Lung (tissue), 11 donors: ENCODE measurements at regions not wholly inside any gene's neighbourhood (a gene's known extent, or its start where the extent isn't known, plus 50 kb on each side); places are given as distances from the start of the nearest gene placed in this dataset.
A peak's percentile ranks its signal among the peaks of the same experiment; 100 is the strongest.

Source experiments
- ATAC-seq: fragments of 200-7000 bp; cut with Tn5 transposase; one replicate; pipeline ENCODE4 v1.9.1; 2020; ENCODE audit warnings: moderate number of reproducible peaks; ENCODE audit not compliant: insufficient read depth, low FRiP score
- DNase-seq, 3 donors: peaks; one replicate each; pipeline ENCODE4 v3.0.0-alpha.2; 2013 to 2017
- H3K27ac ChIP-seq, 2 donors: one replicate each; pipeline ENCODE4 v1.5.1; 2013; ENCODE audit warnings: mild to moderate bottlenecking in 2 of 2, moderate library complexity in 2 of 2, control low read depth in 1 of 2, inconsistent platforms in 1 of 2, low read depth in 1 of 2, low read length in 1 of 2
- H3K27me3 ChIP-seq, 3 donors: one replicate each; pipeline ENCODE4 v1.5.1; 2013; ENCODE audit warnings: low read length in 2 of 3; ENCODE audit not compliant: control insufficient read depth in 3 of 3, insufficient read depth in 3 of 3
- H3K36me3 ChIP-seq, 4 donors: one replicate each; pipeline ENCODE4 v1.5.1; 2013; ENCODE audit warnings: low read length in 4 of 4, mild to moderate bottlenecking in 1 of 4, moderate library complexity in 1 of 4; ENCODE audit not compliant: control insufficient read depth in 4 of 4, insufficient read depth in 4 of 4
- H3K4me1 ChIP-seq, 5 donors: one replicate each; pipeline ENCODE4 v1.5.1; 2013; ENCODE audit warnings: low read length in 5 of 5, mild to moderate bottlenecking in 2 of 5, moderate library complexity in 1 of 5; ENCODE audit not compliant: control insufficient read depth in 5 of 5, insufficient read depth in 5 of 5
- H3K4me3 ChIP-seq: one replicate; pipeline ENCODE4 v1.5.1; 2013; ENCODE audit warnings: mild to moderate bottlenecking, control low read depth, moderate library complexity
- H3K9ac ChIP-seq, 2 donors: one replicate each; pipeline ENCODE4 v1.5.1; 2013; ENCODE audit warnings: low read length in 2 of 2, control low read depth in 1 of 2; ENCODE audit not compliant: insufficient read depth in 1 of 2
- H3K9me3 ChIP-seq, 4 donors: one replicate each; pipeline ENCODE4 v1.5.1; 2013; ENCODE audit warnings: low read length in 3 of 4, mild to moderate bottlenecking in 1 of 4, moderate library complexity in 1 of 4; ENCODE audit not compliant: control insufficient read depth in 4 of 4, insufficient read depth in 3 of 4
- WGBS, 2 donors: extraction: QIAGEN DNeasy Blood & Tissue Kit; methylation state at CpG; one replicate each; pipeline ENCODE4 v1.1.7; 2013; 5-methylcytosine and 5-hydroxymethylcytosine counted together
- TF ChIP-seq, protein P1 (sequence below): IDR thresholded peaks from 2 replicates; pipeline ENCODE4 v1.5.1; 2012; ENCODE audit warnings: mild to moderate bottlenecking; ENCODE audit errors: control extremely low read depth, extremely low read depth
- donor health status: control.
- donor health status: control.
- donor health status: Bipolar disorder and iron deficiency.
- donor health status: healthy.
- donor health status: DM: yes; HTN: yes; CAD: no.

DNA sequence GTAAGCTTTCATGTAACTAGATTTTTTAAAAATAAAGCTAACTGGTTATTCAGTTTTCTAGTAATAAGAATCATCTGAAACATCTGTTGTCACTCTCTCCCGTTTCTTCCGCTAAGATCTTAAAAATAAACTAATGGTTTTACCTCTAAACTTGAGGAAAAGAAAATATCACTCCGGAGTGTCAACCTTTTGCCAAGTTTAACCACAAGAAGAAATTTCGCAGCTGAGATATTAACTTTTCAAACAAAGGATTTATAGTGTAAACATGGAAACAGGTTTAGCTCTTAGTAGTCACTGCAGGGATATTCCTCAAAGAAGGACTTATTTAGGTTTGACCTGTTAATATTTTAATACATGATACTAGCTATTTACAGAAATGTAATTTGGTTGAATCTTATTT is 954.9 kb downstream of the ADGRL2 start:
- ATAC-seq (no peak), DNase-seq (no peak)
- Histone ChIP-seq H3K9me3 (no peaks in the 10 kb centered on the region), H3K27me3 (no peaks in the 10 kb centered on the region), H3K4me3 (no peak overlapping the region), H3K36me3 (no peaks in the 10 kb centered on the region), H3K9ac (no peak overlapping the region), H3K4me1 (no peaks in the 10 kb centered on the region), H3K27ac (no peak overlapping the region)
- TF ChIP-seq, protein P1, sequence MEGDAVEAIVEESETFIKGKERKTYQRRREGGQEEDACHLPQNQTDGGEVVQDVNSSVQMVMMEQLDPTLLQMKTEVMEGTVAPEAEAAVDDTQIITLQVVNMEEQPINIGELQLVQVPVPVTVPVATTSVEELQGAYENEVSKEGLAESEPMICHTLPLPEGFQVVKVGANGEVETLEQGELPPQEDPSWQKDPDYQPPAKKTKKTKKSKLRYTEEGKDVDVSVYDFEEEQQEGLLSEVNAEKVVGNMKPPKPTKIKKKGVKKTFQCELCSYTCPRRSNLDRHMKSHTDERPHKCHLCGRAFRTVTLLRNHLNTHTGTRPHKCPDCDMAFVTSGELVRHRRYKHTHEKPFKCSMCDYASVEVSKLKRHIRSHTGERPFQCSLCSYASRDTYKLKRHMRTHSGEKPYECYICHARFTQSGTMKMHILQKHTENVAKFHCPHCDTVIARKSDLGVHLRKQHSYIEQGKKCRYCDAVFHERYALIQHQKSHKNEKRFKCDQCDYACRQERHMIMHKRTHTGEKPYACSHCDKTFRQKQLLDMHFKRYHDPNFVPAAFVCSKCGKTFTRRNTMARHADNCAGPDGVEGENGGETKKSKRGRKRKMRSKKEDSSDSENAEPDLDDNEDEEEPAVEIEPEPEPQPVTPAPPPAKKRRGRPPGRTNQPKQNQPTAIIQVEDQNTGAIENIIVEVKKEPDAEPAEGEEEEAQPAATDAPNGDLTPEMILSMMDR = no peak
- WGBS, 2 donors = 66 to 79% methylated on average over 4 of the region's 4 CpGs

DNA sequence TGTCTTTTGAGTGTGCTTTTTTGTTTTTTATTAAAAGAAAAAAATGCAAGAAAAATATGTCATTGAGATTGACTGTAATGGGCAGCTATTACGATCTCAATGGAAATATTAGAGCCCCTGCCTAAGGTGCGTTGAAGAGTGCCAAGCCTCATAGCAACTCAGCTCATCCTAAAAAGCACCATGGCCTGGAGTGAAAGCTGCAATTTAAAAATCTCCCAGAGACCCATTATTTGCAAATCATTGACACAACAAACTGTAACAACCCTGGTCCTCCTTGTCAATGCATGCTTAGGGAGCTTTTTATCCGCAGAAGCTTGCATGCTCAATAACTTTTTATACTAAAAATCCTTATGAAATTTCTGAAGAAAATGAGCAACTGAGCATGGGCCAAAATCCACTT is 954.5 kb downstream of the ADGRL2 start:
- 92 to 94% methylated on average over 3 of the region's 3 CpGs for WGBS, 2 donors
- no peak overlapping the region for H3K4me3 ChIP-seq
- no peaks in the 10 kb centered on the region for H3K27me3 ChIP-seq
- H3K9me3 ChIP-seq = peaks cover 0 to 3% (median 0%) of the 10 kb centered on the region in 4 donors
- H3K4me1 ChIP-seq = no peaks in the 10 kb centered on the region
- no peak overlapping the region for H3K27ac ChIP-seq
- ATAC-seq (no peak), DNase-seq (no peak)
- TF ChIP-seq, protein P1 = no peak
- H3K9ac ChIP-seq = no peak overlapping the region
- no peaks in the 10 kb centered on the region for H3K36me3 ChIP-seq

DNA sequence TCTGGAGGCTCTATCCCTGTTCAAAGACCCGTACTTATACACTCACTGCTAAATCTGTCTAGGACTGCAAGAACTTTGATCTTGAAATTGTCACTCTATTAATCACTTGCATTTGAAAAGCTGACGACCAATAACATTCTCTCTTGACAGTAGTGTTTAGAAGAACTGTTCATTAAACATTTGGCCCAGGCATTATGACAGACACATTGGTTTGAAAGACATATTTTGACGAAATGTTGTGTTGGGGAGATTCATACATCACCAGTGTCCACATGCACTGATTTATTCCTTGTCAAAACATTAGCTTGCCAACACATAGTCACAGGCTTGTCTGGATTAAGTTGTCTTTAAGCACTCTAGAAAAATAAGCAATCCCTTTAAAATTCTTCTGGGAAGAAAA is 951.3 kb downstream of the ADGRL2 start:
- H3K4me3 ChIP-seq = no peak overlapping the region
- no peaks in the 10 kb centered on the region for H3K27me3 ChIP-seq
- H3K9me3 ChIP-seq = peaks cover 0 to 3% (median 0%) of the 10 kb centered on the region in 4 donors
- TF ChIP-seq, protein P1 = no peak
- no peak overlapping the region for H3K9ac ChIP-seq
- no peak overlapping the region for H3K27ac ChIP-seq
- ATAC-seq = no peak
- WGBS, 2 donors = 71 to 81% methylated on average over 3 of the region's 3 CpGs
- peak in 2 of 3 donors; percentile 46 to 57 for DNase-seq
- no peaks in the 10 kb centered on the region for H3K36me3 ChIP-seq
- H3K4me1 ChIP-seq = no peaks in the 10 kb centered on the region

DNA sequence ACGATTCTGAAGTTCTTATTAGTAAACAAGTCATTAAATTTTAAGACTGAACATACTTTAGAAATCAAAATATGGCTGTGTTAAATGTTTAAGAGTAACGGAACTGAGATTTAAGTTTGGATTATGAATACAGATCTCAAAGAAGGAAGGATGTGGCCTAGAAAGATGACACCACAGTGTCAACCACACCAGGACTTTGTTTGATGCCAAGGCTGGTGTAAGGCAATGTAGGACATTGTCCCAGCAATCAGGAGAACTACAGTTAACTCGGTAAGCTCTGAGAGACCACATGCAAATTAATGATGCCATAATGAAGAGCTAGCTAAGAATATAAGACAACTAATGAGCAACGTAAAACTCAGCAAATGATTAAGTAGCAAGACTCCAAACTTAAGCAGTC is 932.9 kb downstream of the ADGRL2 start:
- Histone ChIP-seq H3K4me1 (no peaks in the 10 kb centered on the region), H3K9ac (no peak overlapping the region), H3K27me3 (no peaks in the 10 kb centered on the region), H3K4me3 (no peak overlapping the region), H3K9me3 (peaks cover 0 to 11% (median 4%) of the 10 kb centered on the region in 4 donors), H3K27ac (no peak overlapping the region), H3K36me3 (no peaks in the 10 kb centered on the region)
- DNase-seq (no peak), ATAC-seq (no peak)
- TF ChIP-seq, protein P1 = no peak
- 87 to 88% methylated on average over 4 of the region's 4 CpGs for WGBS, 2 donors
